ENCODE measurements at regions not wholly inside any gene's neighbourhood (a gene's known extent, or its start where the extent isn't known, plus 50 kb on each side); places are given as distances from the start of the nearest gene placed in this dataset.

GRCh38 chr5:158375531-158375930 is 516.6 kb upstream of the CLINT1 start:
- H2AFZ ChIP-seq (ENCODE audit: insufficient read depth, low read depth, low read length, poor library complexity, severe bottlenecking) = no peak overlapping the region
- intact Hi-C loops (cut with micrococcal nuclease) = no loop called here
- H3K4me1 Mint-ChIP-seq = peaks cover 53% of the 10 kb centered on the region
- H3K27ac Mint-ChIP-seq = no peak overlapping the region
- no peaks in the 10 kb centered on the region for H4K20me1 ChIP-seq (ENCODE audit: insufficient read depth, low read length)
- H3K9me3 ChIP-seq (replicated peaks in 1 of 2; ENCODE audit: control insufficient read depth in 1 of 2, insufficient read depth in 1 of 2, low read length in 2 of 2) = peaks cover 3 to 7% of the 10 kb centered on the region in 2 donors
- WGBS (ENCODE audit: insufficient coverage) = no CpG with 5 or more reads among the region's 3 CpGs
- peak; percentile 29 to 67 (median 65) for DNase-seq
- peaks cover 3 to 15% (median 7%) of the 10 kb centered on the region in 7 donors for H3K9me3 Mint-ChIP-seq
- H3K4me1 ChIP-seq (ENCODE audit: control insufficient read depth in 1 of 2, insufficient read depth in 2 of 2, low read length in 2 of 2) = peaks cover 45 to 51% of the 10 kb centered on the region in 2 donors
- H3K79me2 ChIP-seq (ENCODE audit: insufficient read depth, low read length) = no peaks in the 10 kb centered on the region
- peaks cover 15 to 16% of the 10 kb centered on the region in 2 donors for H3K27me3 ChIP-seq (ENCODE audit: control insufficient read depth in 2 of 2, insufficient read depth in 2 of 2, low read length in 2 of 2)
- H3K9ac ChIP-seq (ENCODE audit: insufficient read depth, low read length, poor library complexity, severe bottlenecking) = no peak overlapping the region
- no peak overlapping the region for H3K4me2 ChIP-seq (replicated peaks; ENCODE audit: extremely low read depth, low read length, poor library complexity, severe bottlenecking)
- no peak for TF ChIP-seq CTCF (IDR thresholded peaks at IDR 0.05)
- no peak overlapping the region for H3K27ac ChIP-seq (ENCODE audit: low read depth in 1 of 2, low read length in 2 of 2)
- peaks cover 18 to 27% (median 24%) of the 10 kb centered on the region in 3 donors for H3K27me3 Mint-ChIP-seq (ENCODE audit: low read depth in 3 of 3)
- peaks cover 8 to 15% of the 10 kb centered on the region in 2 donors for H3K36me3 Mint-ChIP-seq
- no peak overlapping the region for H3K4me3 ChIP-seq (replicated peaks in 1 of 3; ENCODE audit: low read depth in 2 of 3, low read length in 3 of 3)
- H3K36me3 ChIP-seq (replicated peaks in 1 of 2; ENCODE audit: control insufficient read depth in 1 of 2, insufficient read depth in 2 of 2, low read length in 2 of 2) = no peaks in the 10 kb centered on the region
- H3K4me3 Mint-ChIP-seq = peak overlapping the region in 1 of 2 donors; percentile 53

- Histone ChIP-seq H3K79me2 (ENCODE audit: insufficient read depth, low read length) (no peaks in the 10 kb centered on the region), H3K4me3 (replicated peaks in 1 of 3; ENCODE audit: low read depth in 2 of 3, low read length in 3 of 3) (peak overlapping the region in 1 of 3 experiments; percentile 45), H3K9me3 (replicated peaks in 1 of 2; ENCODE audit: control insufficient read depth in 1 of 2, insufficient read depth in 1 of 2, low read length in 2 of 2) (peaks cover 3 to 7% of the 10 kb centered on the region in 2 donors), H3K27ac (ENCODE audit: low read depth in 1 of 2, low read length in 2 of 2) (no peak overlapping the region), H3K4me1 (ENCODE audit: control insufficient read depth in 1 of 2, insufficient read depth in 2 of 2, low read length in 2 of 2) (peaks cover 28 to 34% of the 10 kb centered on the region in 2 donors), H3K27me3 (ENCODE audit: control insufficient read depth in 2 of 2, insufficient read depth in 2 of 2, low read length in 2 of 2) (peaks cover 29 to 31% of the 10 kb centered on the region in 2 donors), H3K36me3 (replicated peaks in 1 of 2; ENCODE audit: control insufficient read depth in 1 of 2, insufficient read depth in 2 of 2, low read length in 2 of 2) (no peaks in the 10 kb centered on the region), H3K9ac (ENCODE audit: insufficient read depth, low read length, poor library complexity, severe bottlenecking) (no peak overlapping the region), H3K4me2 (replicated peaks; ENCODE audit: extremely low read depth, low read length, poor library complexity, severe bottlenecking) (peak overlapping the region; percentile 55), H4K20me1 (ENCODE audit: insufficient read depth, low read length) (no peaks in the 10 kb centered on the region), H2AFZ (ENCODE audit: insufficient read depth, low read depth, low read length, poor library complexity, severe bottlenecking) (no peak overlapping the region)
- no CpG with 5 or more reads among the region's 6 CpGs for WGBS (ENCODE audit: insufficient coverage)
- DNase-seq = peak; percentile 44 to 80 (median 70)
- peaks cover 5 to 10% of the 10 kb centered on the region in 2 donors for H3K36me3 Mint-ChIP-seq
- H3K27ac Mint-ChIP-seq = peak overlapping the region in 6 of 7 donors; percentile 27 to 90 (median 68)
- peaks cover 20 to 31% (median 28%) of the 10 kb centered on the region in 3 donors for H3K27me3 Mint-ChIP-seq (ENCODE audit: low read depth in 3 of 3)
- H3K4me1 Mint-ChIP-seq = peaks cover 37% of the 10 kb centered on the region
- TF ChIP-seq CTCF (IDR thresholded peaks at IDR 0.05) = no peak
- H3K4me3 Mint-ChIP-seq = peak overlapping the region in 1 of 2 donors; percentile 74
- intact Hi-C loops (cut with micrococcal nuclease) = loop anchor here in 1 of 2 donors (5.0 kb wide), 1 partner anchor 152 kb away; no protein-coding TSS in a partner anchor
- H3K9me3 Mint-ChIP-seq = peaks cover 3 to 15% (median 7%) of the 10 kb centered on the region in 7 donors
These were observed 514.9 kb upstream of the CLINT1 start for GRCh38 chr5:158373608-158374395.
